GM12892 (cell line): ENCODE measurements at regions not wholly inside any gene's neighbourhood (a gene's known extent, or its start where the extent isn't known, plus 50 kb on each side); places are given as distances from the start of the nearest gene placed in this dataset.

ENCODE experiments used
- POLR2A ChIP-seq: IDR thresholded peaks from 2 replicates; pipeline ENCODE4 v1.6.1; 2011; ENCODE audit warnings: low read depth, low read length, control low read depth
- POLR2AphosphoS5 ChIP-seq: IDR thresholded peaks from 2 replicates; pipeline ENCODE4 v1.6.1; 2011; ENCODE audit warnings: low read depth, low read length, control low read depth

DNA sequence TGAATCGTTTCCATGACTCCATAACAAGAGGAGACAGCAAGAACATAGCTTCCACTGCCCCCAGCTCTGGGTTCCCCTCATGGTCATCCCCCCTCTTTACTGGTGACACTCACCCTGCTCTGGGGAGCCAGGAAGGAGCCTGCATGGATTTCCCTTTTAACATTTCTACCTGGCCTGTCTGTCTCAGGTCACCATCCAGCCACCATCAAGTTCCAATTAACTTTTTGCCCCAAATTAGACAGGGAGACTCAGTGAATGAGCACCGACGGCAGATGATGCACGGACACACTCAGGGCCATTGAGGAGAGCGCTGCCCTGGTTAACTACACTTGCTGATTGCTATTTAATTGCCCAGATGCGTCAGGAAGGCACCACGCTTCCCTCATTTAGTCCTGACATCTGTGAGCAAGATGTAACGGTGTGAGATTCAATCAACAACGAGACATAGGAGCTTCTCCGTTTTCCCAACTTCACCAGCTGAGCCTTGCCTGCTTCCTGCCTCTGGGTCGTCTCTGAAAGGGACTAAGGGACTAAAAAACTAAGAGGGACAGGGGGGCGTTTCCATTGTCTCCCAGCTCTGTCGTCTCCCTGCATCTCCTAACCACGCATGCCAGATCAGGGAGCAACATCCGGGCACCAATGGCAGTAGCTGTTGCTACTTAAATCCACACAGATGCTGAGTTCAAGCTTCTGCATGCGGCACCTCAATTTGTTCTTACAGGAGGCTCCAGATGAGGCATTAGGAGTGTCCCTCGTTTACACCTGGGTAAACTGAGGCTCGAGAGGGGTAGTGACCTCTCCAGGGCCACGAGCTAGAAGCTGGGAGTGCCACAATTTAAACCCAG is 426.7 kb downstream of the NPHP4 start:
- TF ChIP-seq POLR2A = no peak
- no peak for TF ChIP-seq POLR2AphosphoS5
